ENCODE measurements at regions not wholly inside any gene's neighbourhood (a gene's known extent, or its start where the extent isn't known, plus 50 kb on each side); places are given as distances from the start of the nearest gene placed in this dataset.

DNA sequence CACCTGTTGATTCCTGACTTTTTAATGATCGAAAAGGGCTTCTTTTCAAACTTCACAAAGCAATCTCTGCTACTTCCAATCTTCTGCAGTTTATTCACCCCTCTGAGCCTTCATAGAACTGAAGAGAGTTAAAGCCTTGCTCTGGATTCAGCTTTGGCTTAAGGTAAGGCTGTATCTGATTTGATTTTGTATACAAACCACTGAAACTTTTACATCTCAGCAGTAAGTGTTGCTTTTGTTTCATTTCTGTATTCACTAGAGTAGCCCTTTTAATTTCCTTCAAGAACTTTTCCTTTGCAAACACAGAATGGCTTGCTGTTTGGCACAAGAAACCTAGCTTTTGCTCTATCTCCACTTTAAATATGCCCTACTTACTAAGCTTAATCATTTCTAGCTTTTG is 1193.0 kb upstream of the GBE1 start:
- DNase-seq (ENCODE audit: low read depth in 4 of 4, low spot score in 3 of 4), result no peak

DNA sequence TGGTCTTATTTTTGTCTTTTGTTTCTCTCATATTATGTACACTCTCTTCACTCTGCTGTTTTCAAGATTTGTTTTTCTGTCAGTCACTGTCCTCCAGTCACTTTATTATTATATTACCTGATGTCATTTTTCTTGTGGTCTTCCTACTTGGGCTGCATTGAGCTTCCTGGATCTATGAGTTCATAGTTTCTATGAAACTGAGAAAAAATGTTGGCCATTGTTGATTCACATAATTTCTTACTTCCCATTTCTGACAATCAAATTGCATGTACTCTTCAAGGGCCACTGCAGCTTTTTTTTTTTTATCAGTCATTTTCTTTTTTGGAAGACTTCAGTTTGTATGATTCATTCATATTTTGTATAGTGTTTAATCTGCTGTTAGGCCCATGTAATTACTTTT is 1180.6 kb upstream of the GBE1 start:
- no peak for DNase-seq (ENCODE audit: low read depth in 4 of 4, low spot score in 3 of 4)

DNA sequence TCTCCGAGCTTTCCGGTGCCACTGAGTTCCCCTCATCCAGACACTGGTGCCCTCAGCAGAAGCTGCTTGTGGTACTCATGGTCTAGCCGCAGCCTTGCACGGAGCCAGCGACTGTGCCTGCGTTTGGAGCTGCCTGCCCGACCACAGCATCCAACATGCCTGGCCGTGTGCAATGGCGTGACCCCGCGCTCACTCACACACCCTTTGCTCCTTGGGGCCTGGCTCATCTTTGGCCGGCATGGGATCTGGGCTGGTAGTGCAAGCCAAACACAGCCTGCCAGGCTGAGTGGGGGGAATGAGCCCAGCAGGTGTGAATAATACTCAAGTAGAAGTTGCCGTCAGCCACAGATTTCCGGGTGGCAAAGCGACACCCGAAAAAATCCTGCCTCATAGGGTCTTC is 1178.7 kb upstream of the GBE1 start:
- no peak for DNase-seq (ENCODE audit: low read depth in 4 of 4, low spot score in 3 of 4)

DNA sequence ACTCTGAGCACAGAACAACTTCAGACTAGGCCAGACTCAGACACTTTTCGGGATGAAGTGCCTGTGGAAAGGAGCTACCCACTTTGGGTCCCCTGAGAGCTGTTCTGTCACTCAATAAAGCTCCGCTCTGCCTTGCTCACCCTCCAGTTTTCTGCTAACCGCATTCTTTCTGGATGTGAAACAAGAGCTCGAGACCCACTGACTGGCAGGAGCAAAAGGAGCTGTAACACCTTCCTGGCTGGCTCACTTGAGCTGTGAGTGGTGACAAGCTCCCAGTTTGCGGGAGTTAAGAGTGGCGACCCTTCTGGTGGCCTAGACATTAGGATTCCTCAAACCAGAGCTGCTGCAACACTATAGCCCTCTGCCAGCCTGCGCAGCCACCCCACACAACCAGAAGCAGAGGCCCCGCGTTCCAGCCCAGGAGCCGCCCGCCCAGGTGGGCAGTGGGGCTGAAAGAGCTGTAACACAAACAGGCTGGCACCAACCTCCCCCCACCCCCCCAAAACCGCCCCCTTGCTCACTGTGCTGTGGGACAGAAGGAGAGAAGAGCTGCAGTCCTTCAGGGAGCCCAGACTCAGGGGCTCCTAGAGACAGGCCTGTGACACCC is 1178.1 kb upstream of the GBE1 start:
- DNase-seq (ENCODE audit: low read depth in 4 of 4, low spot score in 3 of 4), result no peak

- no peak for DNase-seq (ENCODE audit: low read depth in 4 of 4, low spot score in 3 of 4)
Measured at GRCh38 chr3:82938821-82939328, 1177.4 kb upstream of the GBE1 start.

DNA sequence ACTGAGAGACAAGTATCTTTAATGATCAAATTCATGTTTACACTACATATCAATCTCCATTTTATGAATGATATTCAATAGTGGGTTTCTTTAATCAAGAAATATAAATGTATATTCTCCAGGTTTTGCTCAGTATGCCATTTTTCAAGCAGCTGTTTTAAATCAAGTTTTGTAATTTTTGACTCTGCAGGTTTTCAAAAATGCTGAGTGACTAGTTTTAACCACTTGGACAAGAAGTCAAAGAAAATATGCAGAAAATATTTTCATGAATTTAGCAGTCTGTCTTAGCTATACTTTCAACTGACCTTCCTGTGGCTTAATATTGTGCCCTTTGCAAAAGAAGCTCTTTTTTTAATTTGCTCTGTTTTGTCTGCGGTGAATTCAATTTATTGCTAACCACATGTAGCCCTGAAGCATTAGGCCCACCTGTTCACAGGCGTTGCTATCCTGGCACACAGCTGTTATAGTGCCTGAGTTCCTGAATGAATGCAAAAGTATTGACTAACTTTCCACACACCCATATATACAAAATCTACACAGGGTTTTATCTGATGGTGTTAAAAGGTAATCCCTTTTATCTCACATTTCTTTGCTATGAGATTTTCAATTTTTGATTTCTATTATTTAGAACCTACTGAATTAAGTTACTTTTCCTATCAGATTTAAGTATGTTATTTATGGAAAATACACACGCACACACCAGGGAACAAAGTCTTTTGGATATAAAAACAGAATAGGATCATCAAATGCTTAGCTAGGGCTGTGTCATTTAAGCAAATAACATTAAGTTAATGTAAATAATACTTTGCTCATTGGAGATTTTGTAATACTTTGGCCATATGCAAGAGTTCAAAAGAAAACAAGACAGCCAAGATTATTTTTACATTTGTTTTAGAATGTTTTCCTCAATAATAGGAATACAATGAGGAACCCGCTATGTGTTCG is 1166.1 kb upstream of the GBE1 start:
- DNase-seq (ENCODE audit: low read depth in 4 of 4, low spot score in 3 of 4), result no peak

GRCh38 chr3:82891028-82891427 is 1129.6 kb upstream of the GBE1 start:
- DNase-seq (ENCODE audit: low read depth in 4 of 4, low spot score in 3 of 4), result no peak

GRCh38 chr3:82883072-82883471 is 1121.6 kb upstream of the GBE1 start:
- DNase-seq (ENCODE audit: low read depth in 4 of 4, low spot score in 3 of 4), result no peak

- DNase-seq (ENCODE audit: low read depth in 4 of 4, low spot score in 3 of 4), result no peak
Measured at GRCh38 chr3:82875401-82875800, 1114.0 kb upstream of the GBE1 start.

DNA sequence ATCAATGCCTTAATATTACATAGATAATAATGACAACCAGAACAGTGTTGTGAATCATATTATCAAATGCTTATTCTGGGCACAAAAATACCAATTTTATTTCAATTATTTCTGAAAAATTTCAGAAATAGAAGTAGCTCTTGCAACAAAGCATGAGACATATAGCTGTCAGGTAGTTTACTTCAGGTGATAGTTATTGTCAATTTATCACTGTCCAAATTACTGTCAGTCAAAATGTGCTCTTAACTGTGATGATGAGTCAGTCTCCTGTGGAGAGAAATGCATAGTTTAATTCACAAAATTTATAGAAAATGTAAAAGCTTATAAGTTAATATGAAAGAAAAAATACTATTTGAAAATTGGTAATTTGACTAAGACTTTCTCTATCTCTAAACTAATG is 1078.4 kb upstream of the GBE1 start:
- no peak for DNase-seq (ENCODE audit: low read depth in 4 of 4, low spot score in 3 of 4)

GRCh38 chr3:82834098-82834497 is 1072.7 kb upstream of the GBE1 start:
- no peak for DNase-seq (ENCODE audit: low read depth in 4 of 4, low spot score in 3 of 4)

GRCh38 chr3:82824491-82824890 is 1063.0 kb upstream of the GBE1 start:
- no peak for DNase-seq (ENCODE audit: low read depth in 4 of 4, low spot score in 3 of 4)

DNA sequence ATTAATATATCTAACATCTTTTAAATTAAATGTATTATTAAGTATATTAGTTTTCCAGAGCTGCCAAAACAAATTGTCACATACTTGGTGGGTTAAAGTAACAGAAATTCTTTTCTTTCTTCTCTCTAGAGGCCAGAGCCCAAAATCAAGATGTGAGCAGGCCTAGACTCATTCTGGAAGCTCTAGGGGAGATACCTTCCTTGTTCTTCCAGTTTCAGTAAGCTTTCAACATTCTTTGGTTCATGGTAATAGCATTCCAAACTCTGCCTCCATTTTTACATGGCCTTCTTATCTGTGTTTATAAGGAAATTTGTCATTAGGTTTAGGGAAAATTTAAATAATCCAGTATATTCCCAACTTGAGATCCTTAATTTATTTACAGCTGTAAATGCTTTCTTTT is 1054.6 kb upstream of the GBE1 start:
- no peak for DNase-seq (ENCODE audit: low read depth in 4 of 4, low spot score in 3 of 4)

DNA sequence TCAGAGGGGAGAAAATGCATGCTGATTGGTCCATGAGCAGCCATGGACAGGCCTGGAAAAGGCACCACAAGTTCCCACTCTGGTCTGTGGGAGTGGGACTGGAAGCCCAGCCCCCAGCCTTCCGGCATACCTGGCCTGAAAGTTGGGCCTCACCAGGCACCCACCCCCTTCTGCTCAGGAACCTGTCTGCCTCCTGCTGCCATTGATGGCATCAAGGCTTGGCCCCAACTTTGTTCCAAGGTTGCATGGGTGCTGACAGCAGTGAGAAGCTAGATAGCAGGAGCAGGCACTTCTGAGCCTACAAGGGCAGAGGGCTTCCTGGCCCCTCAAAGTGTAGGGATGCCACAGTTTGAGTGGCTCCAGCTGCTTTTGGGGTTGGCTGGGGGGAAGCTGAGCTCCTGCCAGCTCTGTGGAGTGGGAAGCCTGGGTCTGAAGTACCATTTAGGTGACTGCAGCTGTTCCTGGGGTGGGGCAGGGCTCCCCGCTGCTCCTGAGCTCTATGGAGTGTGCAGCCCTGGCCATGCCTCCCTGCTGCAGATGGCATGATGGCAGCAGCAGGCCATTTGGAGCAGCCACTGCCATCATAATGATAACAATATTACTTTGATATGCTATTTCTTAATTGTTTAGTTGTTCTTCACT is 1054.1 kb upstream of the GBE1 start:
- no peak for DNase-seq (ENCODE audit: low read depth in 4 of 4, low spot score in 3 of 4)

- DNase-seq (ENCODE audit: low read depth in 4 of 4, low spot score in 3 of 4), result no peak
Measured at GRCh38 chr3:82814660-82815059, 1053.2 kb upstream of the GBE1 start.

DNA sequence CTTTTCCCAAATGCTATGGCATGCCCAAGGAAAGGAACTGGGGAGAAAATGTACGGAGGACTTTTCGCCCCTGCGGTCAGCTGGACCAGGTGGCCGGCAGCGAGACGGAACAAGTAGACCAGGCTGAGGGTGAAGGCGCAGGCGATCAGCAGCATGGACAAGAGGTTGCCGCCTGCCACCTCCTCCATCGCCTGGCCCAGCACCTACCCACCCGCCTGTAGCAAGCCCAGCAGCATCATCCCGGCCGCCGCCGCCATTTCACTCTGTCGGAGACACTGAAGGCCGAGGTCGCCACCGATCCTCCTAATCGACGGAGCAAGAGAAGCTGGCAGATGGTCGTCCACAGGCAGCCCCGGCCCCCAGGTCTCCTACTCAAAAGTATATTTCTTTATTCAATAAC is 1046.3 kb upstream of the GBE1 start:
- no peak for DNase-seq (ENCODE audit: low read depth in 4 of 4, low spot score in 3 of 4)

- DNase-seq (ENCODE audit: low read depth in 4 of 4, low spot score in 3 of 4), result no peak
Measured at GRCh38 chr3:82802501-82802900, 1041.1 kb upstream of the GBE1 start.

- no peak for DNase-seq (ENCODE audit: low read depth in 4 of 4, low spot score in 3 of 4)
Measured at GRCh38 chr3:82800248-82800647, 1038.8 kb upstream of the GBE1 start.

- no peak for DNase-seq (ENCODE audit: low read depth in 4 of 4, low spot score in 3 of 4)
Measured at GRCh38 chr3:82796765-82797164, 1035.3 kb upstream of the GBE1 start.

GRCh38 chr3:82791241-82791640 is 1029.8 kb upstream of the GBE1 start:
- DNase-seq (ENCODE audit: low read depth in 4 of 4, low spot score in 3 of 4), result no peak

DNA sequence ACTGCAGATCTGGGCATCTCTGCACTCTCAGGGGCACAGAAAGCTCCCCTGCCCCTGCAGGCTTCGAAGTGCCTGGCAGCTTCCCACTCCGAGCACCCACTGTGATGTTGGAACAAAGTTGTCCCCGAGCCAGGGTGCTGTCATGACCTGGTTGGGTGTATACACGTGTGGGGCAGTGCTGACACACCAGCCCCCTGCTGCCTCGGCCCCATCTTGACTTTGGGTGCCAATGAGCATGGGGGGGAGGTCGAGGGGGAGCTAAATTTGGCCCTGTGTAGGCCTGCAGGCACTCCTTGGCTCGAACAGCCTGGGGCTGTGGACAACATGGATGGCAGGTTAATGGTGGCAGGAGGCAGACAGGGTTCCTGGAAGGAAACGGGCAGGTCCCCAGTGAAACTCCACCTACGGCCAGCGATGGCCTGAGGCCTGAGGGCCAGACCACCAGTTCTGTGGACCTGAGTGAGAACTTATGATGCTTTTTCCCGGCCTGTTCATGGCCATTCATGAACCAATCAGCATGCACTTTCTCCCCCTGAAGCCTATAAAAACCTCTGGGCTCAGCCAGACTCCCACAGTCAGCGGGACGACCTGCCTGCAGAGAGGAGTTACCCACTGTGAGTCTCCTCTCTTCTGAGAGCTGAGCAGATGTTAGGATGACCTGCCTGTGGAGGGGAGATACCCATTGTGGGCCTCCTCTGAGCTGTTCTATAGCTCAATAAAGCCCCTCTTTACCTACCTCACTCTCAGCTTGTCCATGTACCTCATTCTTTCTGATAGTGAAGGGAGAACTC is 1029.1 kb upstream of the GBE1 start:
- no peak for DNase-seq (ENCODE audit: low read depth in 4 of 4, low spot score in 3 of 4)
